Activated CD8-positive, alpha-beta T cell treated with anti-CD3 and anti-CD28 coated beads for 36 hours (primary cell): ENCODE measurements at regions not wholly inside any gene's neighbourhood (a gene's known extent, or its start where the extent isn't known, plus 50 kb on each side); places are given as distances from the start of the nearest gene placed in this dataset.
A peak's percentile ranks its signal among the peaks of the same experiment; 100 is the strongest.

Experiments
- ATAC-seq: fragments of 200-7000 bp; cut with Tn5 transposase; one replicate; pipeline ENCODE4 v1.10.0; 2021; ENCODE audit warnings: mild to moderate bottlenecking, moderate library complexity
- CTCF ChIA-PET: fragments of 350-600 bp; sonication (Branson Sonifier 250); formaldehyde crosslinking; loops from one replicate; lab custom pipeline; 2021; ENCODE audit warnings: antibody characterized with exemption; lab: Charles Lee
- POLR2A ChIA-PET: fragments of 350-600 bp; sonication (Branson Sonifier 250); formaldehyde crosslinking; loops from one replicate; lab custom pipeline; 2021; ENCODE audit warnings: antibody characterized with exemption; lab: Charles Lee
- DNase-seq: peaks from one replicate; pipeline ENCODE4 v3.0.0-alpha.2; 2020
- H3K27ac Mint-ChIP-seq: one replicate; pipeline ENCODE4 v1.8.0; 2021; ENCODE audit warnings: mild to moderate bottlenecking, mixed read lengths
- H3K27me3 Mint-ChIP-seq: one replicate; pipeline ENCODE4 v1.8.0; 2021; ENCODE audit warnings: mixed read lengths
- H3K36me3 Mint-ChIP-seq: one replicate; pipeline ENCODE4 v1.8.0; 2021; ENCODE audit warnings: low read depth, mixed read lengths
- H3K4me1 Mint-ChIP-seq: one replicate; pipeline ENCODE4 v1.8.0; 2021; ENCODE audit warnings: low read depth, mixed read lengths
- H3K4me3 Mint-ChIP-seq: one replicate; pipeline ENCODE4 v1.8.0; 2021; ENCODE audit warnings: mild to moderate bottlenecking, moderate library complexity, mixed read lengths
- H3K9me3 Mint-ChIP-seq: one replicate; pipeline ENCODE4 v1.8.0; 2021; ENCODE audit warnings: mixed read lengths
- intact Hi-C: fragments of 100-400 bp; cut with micrococcal nuclease; formaldehyde crosslinking; loops from one replicate; pipeline ENCODE4 v1.10.0; 2022
- TF ChIP-seq, protein P1 (sequence below): fragments of 200-600 bp; IDR thresholded peaks from one replicate; pipeline ENCODE4 v1.8.0; 2022; ENCODE audit warnings: antibody characterized with exemption, mild to moderate bottlenecking

DNA sequence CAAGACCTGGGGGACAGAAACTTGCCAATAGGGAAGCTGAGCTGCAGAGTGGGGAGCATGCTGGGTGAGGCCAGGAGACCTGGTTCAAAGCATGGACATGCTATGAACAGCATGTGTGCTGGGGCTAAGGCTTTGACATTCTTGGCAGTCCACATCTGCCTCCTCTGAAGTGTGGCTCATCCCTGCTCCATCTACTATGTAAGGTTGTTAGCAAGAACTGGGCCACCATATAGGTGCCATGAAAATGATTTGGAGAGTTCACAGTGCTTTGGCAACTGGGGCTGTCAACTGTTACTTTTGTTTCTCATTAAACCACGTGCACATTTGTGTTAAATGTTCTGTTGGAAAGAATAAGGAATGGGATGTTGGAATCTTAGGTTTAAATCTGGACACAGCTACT, 311.1 kb downstream of the CDC5L start:
- H3K9me3 Mint-ChIP-seq: no peaks in the 10 kb centered on the region
- H3K27ac Mint-ChIP-seq: no peak overlapping the region
- ChIA-PET CTCF (interaction anchor here (1.0 kb wide), 2 partner anchors 9 to 223 kb away, joined by 3 to 4 read pairs; no protein-coding TSS in a partner anchor), POLR2A (no interaction called here)
- intact Hi-C loops: no loop called here
- ATAC-seq (no peak), DNase-seq (no peak)
- H3K27me3 Mint-ChIP-seq: no peaks in the 10 kb centered on the region
- no peaks in the 10 kb centered on the region for H3K36me3 Mint-ChIP-seq
- H3K4me1 Mint-ChIP-seq: peaks cover 8% of the 10 kb centered on the region
- TF ChIP-seq, protein P1, sequence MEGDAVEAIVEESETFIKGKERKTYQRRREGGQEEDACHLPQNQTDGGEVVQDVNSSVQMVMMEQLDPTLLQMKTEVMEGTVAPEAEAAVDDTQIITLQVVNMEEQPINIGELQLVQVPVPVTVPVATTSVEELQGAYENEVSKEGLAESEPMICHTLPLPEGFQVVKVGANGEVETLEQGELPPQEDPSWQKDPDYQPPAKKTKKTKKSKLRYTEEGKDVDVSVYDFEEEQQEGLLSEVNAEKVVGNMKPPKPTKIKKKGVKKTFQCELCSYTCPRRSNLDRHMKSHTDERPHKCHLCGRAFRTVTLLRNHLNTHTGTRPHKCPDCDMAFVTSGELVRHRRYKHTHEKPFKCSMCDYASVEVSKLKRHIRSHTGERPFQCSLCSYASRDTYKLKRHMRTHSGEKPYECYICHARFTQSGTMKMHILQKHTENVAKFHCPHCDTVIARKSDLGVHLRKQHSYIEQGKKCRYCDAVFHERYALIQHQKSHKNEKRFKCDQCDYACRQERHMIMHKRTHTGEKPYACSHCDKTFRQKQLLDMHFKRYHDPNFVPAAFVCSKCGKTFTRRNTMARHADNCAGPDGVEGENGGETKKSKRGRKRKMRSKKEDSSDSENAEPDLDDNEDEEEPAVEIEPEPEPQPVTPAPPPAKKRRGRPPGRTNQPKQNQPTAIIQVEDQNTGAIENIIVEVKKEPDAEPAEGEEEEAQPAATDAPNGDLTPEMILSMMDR: no peak
- H3K4me3 Mint-ChIP-seq: no peak overlapping the region

DNA sequence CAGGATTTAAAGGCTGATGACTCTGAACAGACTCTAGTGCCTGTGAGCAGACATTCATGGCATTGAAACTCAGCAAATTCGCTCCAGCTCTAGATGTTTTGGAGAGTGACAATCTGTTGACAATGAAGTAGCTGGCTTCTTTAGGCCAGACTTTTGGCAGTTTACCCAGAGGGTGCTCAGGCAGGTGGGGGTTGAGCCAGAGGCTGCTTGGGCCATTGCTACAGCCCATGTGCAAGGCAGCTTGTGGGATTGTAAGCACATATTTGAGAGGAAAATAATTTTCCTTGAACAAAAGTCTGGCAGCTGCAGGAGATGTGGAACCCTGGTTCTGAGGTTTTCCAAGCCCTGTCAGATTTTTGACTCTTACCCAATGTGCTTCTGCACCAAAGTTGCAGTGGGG, 311.6 kb downstream of the CDC5L start:
- ChIA-PET CTCF (interaction anchor here (1.0 kb wide), 2 partner anchors 8 to 223 kb away, joined by 3 to 4 read pairs; no protein-coding TSS in a partner anchor), POLR2A (no interaction called here)
- Mint-ChIP-seq H3K36me3 (no peaks in the 10 kb centered on the region), H3K27me3 (no peaks in the 10 kb centered on the region), H3K4me1 (peaks cover 13% of the 10 kb centered on the region), H3K4me3 (no peak overlapping the region), H3K9me3 (no peaks in the 10 kb centered on the region), H3K27ac (no peak overlapping the region)
- TF ChIP-seq, protein P1: no peak
- no peak for DNase-seq
- intact Hi-C loops: no loop called here
- no peak for ATAC-seq

DNA sequence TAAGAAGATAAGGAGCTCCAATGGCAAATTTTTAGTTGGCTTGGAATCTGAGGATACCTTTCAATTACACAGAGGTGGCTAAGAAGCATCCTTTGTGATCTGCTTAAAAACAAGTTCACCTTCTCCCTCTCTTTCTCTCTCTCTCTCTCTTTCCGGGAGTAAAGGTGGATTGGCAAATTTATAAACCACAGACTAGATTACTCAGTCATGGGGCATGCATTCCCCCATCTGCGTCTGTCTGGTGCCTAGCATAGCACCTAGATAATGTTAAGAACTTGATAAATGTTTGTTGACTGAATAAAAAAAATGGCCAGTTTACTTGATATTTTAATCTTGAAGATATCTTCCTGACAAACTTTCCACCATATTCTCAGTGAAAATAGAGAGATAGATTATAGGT, 312.3 kb downstream of the CDC5L start:
- Mint-ChIP-seq H3K4me1 (peaks cover 18% of the 10 kb centered on the region), H3K9me3 (no peaks in the 10 kb centered on the region), H3K4me3 (no peak overlapping the region), H3K36me3 (no peaks in the 10 kb centered on the region), H3K27ac (no peak overlapping the region), H3K27me3 (no peaks in the 10 kb centered on the region)
- TF ChIP-seq, protein P1: no peak
- intact Hi-C loops: no loop called here
- POLR2A ChIA-PET: no interaction called here
- DNase-seq: no peak
- CTCF ChIA-PET: no interaction called here
- no peak for ATAC-seq

DNA sequence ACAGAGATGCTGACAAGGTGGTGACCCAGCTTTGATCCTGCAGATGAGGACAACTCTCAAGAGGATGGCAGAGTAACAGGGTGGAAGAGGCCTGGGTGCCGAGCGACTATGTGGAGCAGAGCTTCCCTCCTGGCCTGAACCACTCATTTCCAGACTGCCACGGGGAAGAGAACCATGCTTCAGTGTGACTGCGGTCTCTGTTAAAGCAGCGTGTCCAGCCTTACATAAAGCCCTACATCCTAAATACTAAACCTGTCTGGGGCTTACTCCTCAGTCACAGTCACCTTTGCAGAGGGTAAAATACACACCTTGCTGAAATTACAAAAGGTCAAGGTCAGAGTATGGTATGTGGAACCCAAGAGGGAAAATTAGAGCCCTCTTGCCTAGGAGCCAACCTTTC, 312.9 kb downstream of the CDC5L start:
- TF ChIP-seq, protein P1: no peak
- intact Hi-C loops: no loop called here
- CTCF ChIA-PET: no interaction called here
- Mint-ChIP-seq H3K4me3 (no peak overlapping the region), H3K27ac (no peak overlapping the region), H3K4me1 (peaks cover 20% of the 10 kb centered on the region), H3K36me3 (no peaks in the 10 kb centered on the region), H3K9me3 (no peaks in the 10 kb centered on the region), H3K27me3 (no peaks in the 10 kb centered on the region)
- no peak for ATAC-seq
- DNase-seq: no peak
- POLR2A ChIA-PET: no interaction called here

DNA sequence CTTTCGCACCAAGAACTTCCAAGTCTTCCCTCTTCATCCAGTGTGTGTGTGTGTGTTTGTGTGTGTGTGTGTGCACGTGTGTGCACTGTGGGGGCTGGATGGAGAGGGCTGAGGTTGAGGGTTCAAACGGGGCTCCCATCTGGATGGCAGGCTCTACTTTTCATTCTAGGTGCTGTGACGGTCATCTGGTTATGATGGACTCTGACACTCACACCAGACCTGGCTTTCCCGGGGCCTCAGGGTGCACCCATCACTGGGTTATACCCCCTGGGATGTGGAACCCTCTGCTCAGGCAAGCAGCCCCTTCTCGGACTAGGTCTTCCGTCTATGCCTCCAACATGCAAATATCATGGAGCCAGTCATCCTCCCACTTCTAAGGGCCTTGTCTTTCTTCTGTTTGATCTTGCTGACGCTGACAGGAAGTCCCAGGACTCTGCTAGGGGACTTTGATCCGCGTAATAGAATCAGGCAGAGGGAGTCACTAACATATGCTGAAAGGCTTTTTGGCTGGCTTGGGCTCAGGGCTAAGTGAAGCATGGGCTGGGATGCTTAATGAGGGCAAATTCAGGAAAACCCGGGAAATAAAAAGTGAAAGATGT, 313.6 kb downstream of the CDC5L start:
- POLR2A ChIA-PET: interaction anchor here (0.6 kb wide), 1 partner anchor 583 kb away, joined by 6 read pairs; no protein-coding TSS in a partner anchor
- DNase-seq (no peak), ATAC-seq (peak; percentile 25)
- Mint-ChIP-seq H3K36me3 (no peaks in the 10 kb centered on the region), H3K4me1 (peaks cover 20% of the 10 kb centered on the region), H3K9me3 (no peaks in the 10 kb centered on the region), H3K27ac (no peak overlapping the region), H3K4me3 (no peak overlapping the region), H3K27me3 (no peaks in the 10 kb centered on the region)
- intact Hi-C loops: no loop called here
- CTCF ChIA-PET: interaction anchor here (0.8 kb wide), 1 partner anchor 8 kb away, joined by 3 read pairs; no protein-coding TSS in a partner anchor
- TF ChIP-seq, protein P1: no peak
